Activated naive CD8-positive, alpha-beta T cell treated with anti-CD3 and anti-CD28 coated beads, Interleukin-2, amount 50 U/mL, for 24 hours (primary cell): ENCODE measurements at regions not wholly inside any gene's neighbourhood (a gene's known extent, or its start where the extent isn't known, plus 50 kb on each side); places are given as distances from the start of the nearest gene placed in this dataset.
"Not testable (repeated sequence)": the region's sequence is repeated elsewhere in the genome, so short reads cannot be mapped to it uniquely, and the experiment has no call there.

Experiments
- ATAC-seq: fragments of 150-1000 bp; cut with Tn5 transposase; one replicate; pipeline ENCODE4 v1.10.0; 2021
- DNase-seq: peaks from one replicate; pipeline ENCODE4 v3.0.0; 2021
- H3K27ac Mint-ChIP-seq: one replicate; pipeline ENCODE4 v1.8.0; 2021; ENCODE audit warnings: mild to moderate bottlenecking, mixed read lengths
- H3K27me3 Mint-ChIP-seq: one replicate; pipeline ENCODE4 v1.8.0; 2021; ENCODE audit warnings: mixed read lengths
- H3K36me3 Mint-ChIP-seq: one replicate; pipeline ENCODE4 v1.8.0; 2021; ENCODE audit warnings: low read depth, mixed read lengths
- H3K4me1 Mint-ChIP-seq: one replicate; pipeline ENCODE4 v1.8.0; 2021; ENCODE audit warnings: mixed read lengths
- H3K4me3 Mint-ChIP-seq: one replicate; pipeline ENCODE4 v1.8.0; 2021; ENCODE audit warnings: mild to moderate bottlenecking, moderate library complexity, mixed read lengths
- H3K9me3 Mint-ChIP-seq: one replicate; pipeline ENCODE4 v1.8.0; 2021; ENCODE audit warnings: mixed read lengths

- H3K27ac Mint-ChIP-seq, H3K9me3 Mint-ChIP-seq, H3K27me3 Mint-ChIP-seq, H3K4me3 Mint-ChIP-seq, ATAC-seq, H3K4me1 Mint-ChIP-seq, H3K36me3 Mint-ChIP-seq, DNase-seq: not testable (repeated sequence)
Observed at GRCh38 chr5:96560857-96561256, 101.3 kb upstream of the CAST start.

DNA sequence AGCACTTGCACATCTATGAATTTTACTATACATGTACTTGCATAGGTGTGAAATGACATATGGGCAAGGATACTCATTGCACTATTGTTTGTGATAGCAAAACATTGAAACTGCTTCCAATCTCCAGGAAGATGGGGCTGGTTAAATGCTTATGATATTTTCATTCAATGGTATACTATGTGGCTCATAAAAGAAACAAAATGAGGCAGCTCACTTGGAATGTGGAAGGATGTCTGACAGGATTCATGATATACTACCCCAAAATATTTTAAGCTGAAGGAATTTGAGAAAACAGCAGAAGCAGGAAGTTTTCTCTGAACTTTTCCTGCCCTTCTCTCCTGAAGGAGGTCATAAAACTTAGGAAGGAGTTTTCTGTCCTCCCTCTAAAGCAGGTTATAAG, 99.6 kb upstream of the CAST start:
- H3K27me3 Mint-ChIP-seq: no peaks in the 10 kb centered on the region
- H3K4me3 Mint-ChIP-seq: no peak overlapping the region
- no peaks in the 10 kb centered on the region for H3K36me3 Mint-ChIP-seq
- H3K4me1 Mint-ChIP-seq: peaks cover 13% of the 10 kb centered on the region
- ATAC-seq: no peak
- no peak overlapping the region for H3K27ac Mint-ChIP-seq
- no peaks in the 10 kb centered on the region for H3K9me3 Mint-ChIP-seq
- DNase-seq: no peak

GRCh38 chr5:96563816-96564215, 98.4 kb upstream of the CAST start:
- DNase-seq (no peak), ATAC-seq (no peak)
- Mint-ChIP-seq H3K27ac (no peak overlapping the region), H3K4me1 (peaks cover 13% of the 10 kb centered on the region), H3K27me3 (no peaks in the 10 kb centered on the region), H3K4me3 (no peak overlapping the region), H3K9me3 (no peaks in the 10 kb centered on the region), H3K36me3 (no peaks in the 10 kb centered on the region)

- Mint-ChIP-seq H3K4me1 (peaks cover 13% of the 10 kb centered on the region), H3K27ac (no peak overlapping the region), H3K36me3 (no peaks in the 10 kb centered on the region), H3K4me3 (no peak overlapping the region), H3K27me3 (no peaks in the 10 kb centered on the region), H3K9me3 (no peaks in the 10 kb centered on the region)
- peak; percentile 69 for ATAC-seq
- no peak for DNase-seq
Observed at GRCh38 chr5:96565582-96566265, 96.5 kb upstream of the CAST start.

- H3K4me3 Mint-ChIP-seq: no peak overlapping the region
- no peaks in the 10 kb centered on the region for H3K9me3 Mint-ChIP-seq
- no peaks in the 10 kb centered on the region for H3K36me3 Mint-ChIP-seq
- no peak overlapping the region for H3K27ac Mint-ChIP-seq
- no peaks in the 10 kb centered on the region for H3K27me3 Mint-ChIP-seq
- H3K4me1 Mint-ChIP-seq: peaks cover 13% of the 10 kb centered on the region
- ATAC-seq (no peak), DNase-seq (no peak)
Observed at GRCh38 chr5:96566833-96567587, 95.2 kb upstream of the CAST start.

DNA sequence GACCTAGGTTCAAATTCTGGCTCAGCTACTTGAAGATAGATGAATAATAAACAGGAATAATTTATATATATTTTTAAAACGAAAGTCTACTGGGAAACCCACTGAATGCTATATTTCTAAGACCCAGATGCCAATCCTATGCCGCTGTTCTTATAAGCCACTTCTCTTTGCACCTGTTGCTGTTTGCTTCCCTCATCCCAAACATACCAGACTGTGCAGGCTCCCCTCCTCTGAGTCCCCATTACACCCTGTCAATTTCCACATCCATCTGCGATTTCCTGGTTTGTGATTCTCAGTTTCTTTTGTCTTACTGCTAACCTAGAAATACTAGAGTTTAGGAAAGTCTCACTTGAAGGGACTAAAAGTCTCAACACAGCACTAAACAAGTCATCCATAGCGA, 92.8 kb upstream of the CAST start:
- H3K36me3 Mint-ChIP-seq: no peaks in the 10 kb centered on the region
- no peak for DNase-seq
- no peak for ATAC-seq
- peaks cover 18% of the 10 kb centered on the region for H3K4me1 Mint-ChIP-seq
- H3K4me3 Mint-ChIP-seq: no peak overlapping the region
- no peaks in the 10 kb centered on the region for H3K9me3 Mint-ChIP-seq
- H3K27me3 Mint-ChIP-seq: no peaks in the 10 kb centered on the region
- no peak overlapping the region for H3K27ac Mint-ChIP-seq

DNA sequence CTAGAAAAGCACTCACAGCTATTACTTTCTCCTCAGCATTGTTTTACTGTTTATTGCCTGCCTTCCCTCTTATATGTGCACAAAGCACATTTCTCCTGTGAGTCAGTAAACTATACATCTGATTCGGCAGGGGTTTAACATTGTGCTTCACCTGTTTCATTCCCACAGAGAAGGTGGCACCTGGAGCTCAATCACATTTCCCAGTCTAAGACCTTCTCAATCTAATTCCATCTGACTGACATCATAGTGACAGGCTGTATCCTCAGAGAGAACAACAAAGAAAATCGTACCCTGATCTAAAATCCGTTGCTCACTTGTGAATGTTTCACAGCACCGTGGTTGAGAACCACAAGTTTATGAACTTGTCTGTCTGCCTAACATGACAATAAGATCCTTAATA, 92.4 kb upstream of the CAST start:
- Mint-ChIP-seq H3K4me1 (peaks cover 18% of the 10 kb centered on the region), H3K36me3 (no peaks in the 10 kb centered on the region), H3K27me3 (no peaks in the 10 kb centered on the region), H3K27ac (no peak overlapping the region), H3K9me3 (no peaks in the 10 kb centered on the region), H3K4me3 (no peak overlapping the region)
- ATAC-seq (no peak), DNase-seq (no peak)

DNA sequence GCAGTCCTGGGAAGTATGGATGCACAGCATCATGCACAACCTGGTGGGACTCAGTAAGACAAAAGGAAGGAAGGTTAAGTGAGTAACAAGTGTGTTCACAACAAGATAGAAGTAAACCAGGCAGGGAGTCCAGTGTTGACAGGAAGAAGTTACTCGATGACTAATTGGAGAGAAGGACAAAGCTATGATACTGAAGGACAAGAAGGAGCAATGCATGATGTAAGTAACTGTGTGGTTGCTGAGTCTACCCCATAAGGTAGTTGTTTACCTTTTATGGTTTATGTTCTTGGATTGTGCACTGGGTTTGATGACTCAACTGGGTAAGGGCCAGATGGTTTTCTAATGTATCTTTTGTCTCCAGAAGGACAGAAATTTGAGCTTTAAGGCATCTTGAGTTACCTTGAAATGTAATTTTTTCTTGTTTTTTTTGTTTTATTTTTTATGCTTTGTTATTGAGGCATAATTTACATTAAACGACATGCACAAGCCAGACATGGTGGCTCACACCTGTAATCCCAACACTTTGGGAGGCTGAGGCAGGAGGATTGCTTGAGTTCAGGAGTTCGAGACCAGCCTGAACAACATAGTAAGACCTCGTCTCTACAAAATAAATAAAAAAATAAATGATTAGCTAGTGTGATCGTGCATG, 89.2 kb upstream of the CAST start:
- H3K9me3 Mint-ChIP-seq: no peaks in the 10 kb centered on the region
- no peaks in the 10 kb centered on the region for H3K36me3 Mint-ChIP-seq

DNA sequence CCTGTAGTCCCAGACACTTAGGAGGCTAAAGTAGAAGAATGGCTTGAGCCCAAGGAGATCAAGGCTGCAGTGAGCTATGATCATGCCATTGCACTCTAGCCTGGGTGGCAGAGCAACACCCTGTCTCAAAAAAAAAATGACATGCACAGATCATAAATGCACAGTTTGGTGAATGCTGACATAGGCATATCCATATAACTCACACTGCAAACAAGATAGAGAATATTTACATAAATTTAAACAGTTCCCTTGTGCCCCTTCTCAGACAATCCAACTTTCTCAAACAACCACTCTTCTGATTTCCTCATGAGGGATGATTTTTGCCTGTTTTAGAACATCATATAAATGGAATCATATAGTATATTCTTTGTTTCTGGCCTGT, 88.7 kb upstream of the CAST start:
- Mint-ChIP-seq H3K4me3 (no peak overlapping the region), H3K36me3 (no peaks in the 10 kb centered on the region), H3K9me3 (no peaks in the 10 kb centered on the region), H3K4me1 (peaks cover 5% of the 10 kb centered on the region), H3K27me3 (no peaks in the 10 kb centered on the region), H3K27ac (no peak overlapping the region)
- ATAC-seq: no peak
- DNase-seq: no peak

More for the DNA sequence above, 89.2 kb upstream of the CAST start:
- Mint-ChIP-seq H3K27me3 (no peaks in the 10 kb centered on the region), H3K4me3 (no peak overlapping the region), H3K4me1 (peaks cover 5% of the 10 kb centered on the region), H3K27ac (no peak overlapping the region)
- DNase-seq: no peak
- ATAC-seq: peak; percentile 86

DNA sequence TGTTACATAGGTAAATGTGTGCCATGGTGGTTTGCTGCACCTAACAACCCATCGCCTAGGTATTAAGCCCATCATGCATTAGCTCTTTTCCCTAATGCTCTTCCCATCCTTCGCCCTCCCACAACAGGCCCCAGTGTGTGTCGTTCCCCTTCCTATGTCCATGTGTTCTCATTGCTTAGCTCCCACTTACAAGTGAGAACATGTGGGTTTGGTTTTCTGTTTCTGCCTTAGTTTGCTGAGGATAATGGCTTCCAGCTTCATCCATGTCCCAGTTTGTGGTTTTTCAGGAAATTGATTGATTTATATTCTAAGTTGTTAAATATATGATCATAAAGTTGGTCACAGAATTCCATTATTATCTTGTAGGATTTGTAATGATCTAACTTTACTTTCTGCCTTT, 85.3 kb upstream of the CAST start:
- ATAC-seq: no peak
- Mint-ChIP-seq H3K9me3 (no peaks in the 10 kb centered on the region), H3K27me3 (no peaks in the 10 kb centered on the region), H3K27ac (no peak overlapping the region), H3K4me3 (no peak overlapping the region), H3K36me3 (no peaks in the 10 kb centered on the region), H3K4me1 (peaks cover 5% of the 10 kb centered on the region)
- no peak for DNase-seq

- Mint-ChIP-seq H3K4me1 (peaks cover 1% of the 10 kb centered on the region), H3K9me3 (no peaks in the 10 kb centered on the region), H3K4me3 (no peak overlapping the region), H3K27ac (no peak overlapping the region), H3K36me3 (no peaks in the 10 kb centered on the region), H3K27me3 (no peaks in the 10 kb centered on the region)
- DNase-seq: no peak
- no peak for ATAC-seq
Observed at GRCh38 chr5:96577909-96578308, 84.3 kb upstream of the CAST start.

GRCh38 chr5:96579711-96580110, 82.5 kb upstream of the CAST start:
- Mint-ChIP-seq H3K4me3 (no peak overlapping the region), H3K4me1 (peaks cover 3% of the 10 kb centered on the region), H3K27me3 (peaks cover 4% of the 10 kb centered on the region), H3K36me3 (no peaks in the 10 kb centered on the region), H3K27ac (no peak overlapping the region), H3K9me3 (no peaks in the 10 kb centered on the region)
- DNase-seq (no peak), ATAC-seq (no peak)

DNA sequence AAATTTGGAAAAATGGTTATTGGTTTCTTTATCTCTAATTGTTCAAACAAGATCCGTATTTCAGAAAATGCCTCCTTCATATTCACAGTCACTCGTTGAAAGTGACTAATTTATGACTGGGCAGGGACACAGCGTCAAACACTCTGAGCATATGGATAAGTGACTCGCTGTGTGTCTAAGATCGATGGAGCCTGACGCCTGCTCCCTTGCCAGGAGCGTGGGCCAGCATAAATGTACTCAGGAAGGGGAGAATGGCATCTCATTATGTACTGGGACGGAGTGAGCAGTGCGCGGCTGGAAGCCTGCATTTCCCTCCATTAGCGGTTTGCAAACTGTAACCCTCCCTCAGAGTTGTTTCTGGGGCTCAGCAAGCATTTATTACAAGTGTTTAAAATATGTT, 79.8 kb upstream of the CAST start:
- H3K9me3 Mint-ChIP-seq: no peaks in the 10 kb centered on the region
- ATAC-seq (no peak), DNase-seq (no peak)
- no peak overlapping the region for H3K4me3 Mint-ChIP-seq
- no peaks in the 10 kb centered on the region for H3K36me3 Mint-ChIP-seq
- peaks cover 3% of the 10 kb centered on the region for H3K4me1 Mint-ChIP-seq
- no peak overlapping the region for H3K27ac Mint-ChIP-seq
- peaks cover 12% of the 10 kb centered on the region for H3K27me3 Mint-ChIP-seq

DNA sequence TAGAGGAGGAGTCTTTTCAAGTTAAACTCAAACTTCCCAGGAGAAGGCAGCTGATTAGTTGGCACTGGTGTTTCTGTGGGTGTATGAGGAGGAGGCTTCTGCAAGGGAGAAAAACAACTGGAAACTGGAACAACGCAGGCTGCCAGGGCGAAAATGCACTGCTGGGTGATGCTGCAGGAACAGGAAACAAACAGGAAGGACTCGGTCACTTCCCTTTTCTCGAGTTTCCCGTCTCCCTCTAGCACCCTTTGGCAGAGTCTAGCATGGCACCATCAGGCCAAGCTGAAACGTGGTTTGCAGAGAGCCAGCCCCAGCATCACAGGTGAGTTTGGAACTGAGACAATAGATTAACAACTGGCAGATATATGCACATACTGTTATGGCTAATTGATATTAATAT, 77.5 kb upstream of the CAST start:
- H3K27me3 Mint-ChIP-seq: peaks cover 14% of the 10 kb centered on the region
- ATAC-seq: no peak
- no peaks in the 10 kb centered on the region for H3K36me3 Mint-ChIP-seq
- H3K27ac Mint-ChIP-seq: no peak overlapping the region
- no peak overlapping the region for H3K4me3 Mint-ChIP-seq
- H3K4me1 Mint-ChIP-seq: peaks cover 3% of the 10 kb centered on the region
- no peak for DNase-seq
- no peaks in the 10 kb centered on the region for H3K9me3 Mint-ChIP-seq

GRCh38 chr5:96588539-96588938, 73.6 kb upstream of the CAST start:
- H3K4me3 Mint-ChIP-seq: no peak overlapping the region
- ATAC-seq (no peak), DNase-seq (no peak)
- no peaks in the 10 kb centered on the region for H3K36me3 Mint-ChIP-seq
- H3K9me3 Mint-ChIP-seq: no peaks in the 10 kb centered on the region
- peaks cover 20% of the 10 kb centered on the region for H3K27me3 Mint-ChIP-seq
- peaks cover 3% of the 10 kb centered on the region for H3K4me1 Mint-ChIP-seq
- H3K27ac Mint-ChIP-seq: no peak overlapping the region
